ENCODE measurements at regions not wholly inside any gene's neighbourhood (a gene's known extent, or its start where the extent isn't known, plus 50 kb on each side); places are given as distances from the start of the nearest gene placed in this dataset.

- in situ Hi-C loops (cut with MboI; ENCODE audit: low pct_unique_long_range_greater_than_20kb, low sequenced_read_pairs) = no loop called here
- no peak for DNase-seq
These were observed 57.4 kb upstream of the ADO start for GRCh38 chr10:62746951-62747729.

GRCh38 chr10:62748386-62748785 is 56.1 kb upstream of the ADO start:
- in situ Hi-C loops (cut with MboI; ENCODE audit: low pct_unique_long_range_greater_than_20kb, low sequenced_read_pairs) = no loop called here
- DNase-seq = no peak

GRCh38 chr10:62749093-62749683 is 55.3 kb upstream of the ADO start:
- in situ Hi-C loops (cut with MboI; ENCODE audit: low pct_unique_long_range_greater_than_20kb, low sequenced_read_pairs) = no loop called here
- DNase-seq = no peak

Measured in KBM-7 (cell line).